Cardiac muscle cell (in vitro differentiated cells and primary cell): ENCODE measurements at regions not wholly inside any gene's neighbourhood (a gene's known extent, or its start where the extent isn't known, plus 50 kb on each side); places are given as distances from the start of the nearest gene placed in this dataset.

Experiments
- DNase-seq, 2 donors: peaks; one replicate each; pipeline versions ENCODE4 v3.0.0 to v3.0.0-alpha.2; 2010 to 2017; ENCODE audit warnings: low read depth in 1 of 2, low spot score in 1 of 2
- H3K27ac ChIP-seq: fragments of 200-600 bp; sonication (generic); 2 replicates; pipeline ENCODE4 v1.5.1; 2016
- H3K27me3 ChIP-seq: fragments of 200-600 bp; sonication (generic); 2 replicates; pipeline ENCODE4 v1.6.0; 2016; ENCODE audit warnings: control low read depth
- H3K36me3 ChIP-seq: fragments of 200-600 bp; sonication (generic); 2 replicates; pipeline ENCODE4 v1.5.1; 2016; ENCODE audit warnings: control low read depth
- H3K4me1 ChIP-seq: fragments of 200-600 bp; sonication (generic); 2 replicates; pipeline ENCODE4 v1.8.1; 2017; ENCODE audit warnings: low read depth, mild to moderate bottlenecking, mixed run types
- H3K4me3 ChIP-seq: fragments of 200-600 bp; sonication (generic); 2 replicates; pipeline ENCODE4 v1.5.1; 2016; ENCODE audit warnings: mild to moderate bottlenecking
- H3K9me3 ChIP-seq: fragments of 200-600 bp; sonication (generic); 2 replicates; pipeline ENCODE4 v1.5.1; 2017; ENCODE audit warnings: low read depth, mild to moderate bottlenecking, control low read depth
- CTCF ChIP-seq: IDR thresholded peaks from 2 replicates; pipeline ENCODE4 v1.5.1; 2012; ENCODE audit warnings: low read depth, mild to moderate bottlenecking, low read length

DNA sequence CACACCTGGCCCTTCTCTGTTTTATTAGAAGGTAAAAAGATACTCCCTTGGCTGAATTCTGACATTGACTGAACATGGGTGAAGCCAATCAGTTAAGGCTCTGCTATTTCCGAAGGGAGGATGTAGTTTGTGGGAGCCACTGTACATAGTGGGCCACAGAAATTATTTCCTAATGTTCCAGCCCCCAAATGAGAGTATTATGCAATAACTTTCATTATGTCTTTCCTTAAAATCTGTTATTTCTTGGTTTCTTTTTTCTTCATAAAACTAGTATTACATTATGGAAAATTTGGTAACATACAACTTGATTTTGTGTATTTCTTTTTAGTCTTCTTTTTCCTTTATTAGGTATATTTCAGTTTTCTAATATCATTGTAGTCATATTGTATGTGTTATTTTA, 51.9 kb upstream of the EP300 start:
- Histone ChIP-seq H3K4me1 (no peaks in the 10 kb centered on the region), H3K4me3 (no peak overlapping the region), H3K27me3 (no peaks in the 10 kb centered on the region), H3K27ac (no peak overlapping the region), H3K9me3 (no peaks in the 10 kb centered on the region), H3K36me3 (no peaks in the 10 kb centered on the region)
- DNase-seq = peak in 1 of 2 donors; percentile 33
- TF ChIP-seq CTCF = no peak

- no peak overlapping the region for H3K4me3 ChIP-seq
- no peaks in the 10 kb centered on the region for H3K27me3 ChIP-seq
- no peaks in the 10 kb centered on the region for H3K4me1 ChIP-seq
- DNase-seq = no peak
- no peak for TF ChIP-seq CTCF
- no peaks in the 10 kb centered on the region for H3K36me3 ChIP-seq
- no peaks in the 10 kb centered on the region for H3K9me3 ChIP-seq
- H3K27ac ChIP-seq = no peak overlapping the region
Observed at GRCh38 chr22:41041532-41041931, 50.9 kb upstream of the EP300 start.
